WI38 (cell line): ENCODE measurements at regions not wholly inside any gene's neighbourhood (a gene's known extent, or its start where the extent isn't known, plus 50 kb on each side); places are given as distances from the start of the nearest gene placed in this dataset.
"Not testable (repeated sequence)": the region's sequence is repeated elsewhere in the genome, so short reads cannot be mapped to it uniquely, and the experiment has no call there.

Source experiments
- H3K4me3 ChIP-seq: 2 replicates; pipeline ENCODE4 v1.5.1; 2011; ENCODE audit warnings: low read depth, mild to moderate bottlenecking, control low read depth, low read length
- CTCF ChIP-seq: IDR thresholded peaks from 2 replicates; pipeline ENCODE4 v1.5.1; 2012; ENCODE audit warnings: low read depth, mild to moderate bottlenecking, control low read depth, low read length

- no peak overlapping the region for H3K4me3 ChIP-seq
- no peak for TF ChIP-seq CTCF
Measured at GRCh38 chr7:140260352-140261104, 83.7 kb upstream of the KDM7A start.

- H3K4me3 ChIP-seq = not testable (repeated sequence)
Measured at GRCh38 chr7:140257278-140257677, 80.5 kb upstream of the KDM7A start.

- H3K4me3 ChIP-seq = not testable (repeated sequence)
Measured at GRCh38 chr7:140254976-140255375, 78.2 kb upstream of the KDM7A start.

GRCh38 chr7:140249036-140249806 is 72.4 kb upstream of the KDM7A start:
- no peak for TF ChIP-seq CTCF
- H3K4me3 ChIP-seq = no peak overlapping the region

- no peak overlapping the region for H3K4me3 ChIP-seq
- TF ChIP-seq CTCF = no peak
Measured at GRCh38 chr7:140247559-140247958, 70.8 kb upstream of the KDM7A start.

- H3K4me3 ChIP-seq = no peak overlapping the region
- TF ChIP-seq CTCF = no peak
Measured at GRCh38 chr7:140245611-140246105, 68.9 kb upstream of the KDM7A start.

GRCh38 chr7:140242057-140243031 is 65.6 kb upstream of the KDM7A start:
- TF ChIP-seq CTCF = no peak
- no peak overlapping the region for H3K4me3 ChIP-seq

GRCh38 chr7:140239653-140239935 is 62.8 kb upstream of the KDM7A start:
- H3K4me3 ChIP-seq = no peak overlapping the region
- no peak for TF ChIP-seq CTCF
